IPS-11a (cell line): ENCODE measurements at regions not wholly inside any gene's neighbourhood (a gene's known extent, or its start where the extent isn't known, plus 50 kb on each side); places are given as distances from the start of the nearest gene placed in this dataset.

Experiments
- H3K4me3 ChIP-seq: one replicate; pipeline ENCODE4 v1.5.1; 2013; ENCODE audit warnings: low read depth, low read length, control low read depth

GRCh38 chr1:194252199-194252598 is 1065.8 kb upstream of the B3GALT2 start:
- no peak overlapping the region for H3K4me3 ChIP-seq

GRCh38 chr1:194241215-194241614 is 1054.8 kb upstream of the B3GALT2 start:
- H3K4me3 ChIP-seq, result no peak overlapping the region

- H3K4me3 ChIP-seq, result no peak overlapping the region
These were observed 1046.7 kb upstream of the B3GALT2 start for GRCh38 chr1:194233069-194233468.

GRCh38 chr1:194230351-194231144 is 1044.1 kb upstream of the B3GALT2 start:
- H3K4me3 ChIP-seq, result no peak overlapping the region

GRCh38 chr1:194228427-194228826 is 1042.0 kb upstream of the B3GALT2 start:
- no peak overlapping the region for H3K4me3 ChIP-seq

- H3K4me3 ChIP-seq, result no peak overlapping the region
These were observed 1040.7 kb upstream of the B3GALT2 start for GRCh38 chr1:194227161-194227560.

- no peak overlapping the region for H3K4me3 ChIP-seq
These were observed 1039.4 kb upstream of the B3GALT2 start for GRCh38 chr1:194225821-194226220.

- no peak overlapping the region for H3K4me3 ChIP-seq
These were observed 1037.2 kb upstream of the B3GALT2 start for GRCh38 chr1:194223596-194223995.

GRCh38 chr1:194215448-194215847 is 1029.0 kb upstream of the B3GALT2 start:
- no peak overlapping the region for H3K4me3 ChIP-seq

- H3K4me3 ChIP-seq, result no peak overlapping the region
These were observed 1028.3 kb upstream of the B3GALT2 start for GRCh38 chr1:194214735-194215134.

GRCh38 chr1:194209920-194210319 is 1023.5 kb upstream of the B3GALT2 start:
- no peak overlapping the region for H3K4me3 ChIP-seq

GRCh38 chr1:194208674-194209073 is 1022.3 kb upstream of the B3GALT2 start:
- H3K4me3 ChIP-seq, result no peak overlapping the region

GRCh38 chr1:194196562-194196961 is 1010.1 kb upstream of the B3GALT2 start:
- H3K4me3 ChIP-seq, result no peak overlapping the region

GRCh38 chr1:194194724-194195123 is 1008.3 kb upstream of the B3GALT2 start:
- no peak overlapping the region for H3K4me3 ChIP-seq

- H3K4me3 ChIP-seq, result no peak overlapping the region
These were observed 998.6 kb upstream of the B3GALT2 start for GRCh38 chr1:194184974-194185373.

GRCh38 chr1:194184425-194184824 is 998.0 kb upstream of the B3GALT2 start:
- H3K4me3 ChIP-seq, result no peak overlapping the region

- no peak overlapping the region for H3K4me3 ChIP-seq
These were observed 995.4 kb upstream of the B3GALT2 start for GRCh38 chr1:194181845-194182244.

GRCh38 chr1:194176212-194176611 is 989.8 kb upstream of the B3GALT2 start:
- no peak overlapping the region for H3K4me3 ChIP-seq

- no peak overlapping the region for H3K4me3 ChIP-seq
These were observed 988.8 kb upstream of the B3GALT2 start for GRCh38 chr1:194175251-194175650.

GRCh38 chr1:194174528-194174927 is 988.1 kb upstream of the B3GALT2 start:
- no peak overlapping the region for H3K4me3 ChIP-seq

GRCh38 chr1:194171596-194171995 is 985.2 kb upstream of the B3GALT2 start:
- no peak overlapping the region for H3K4me3 ChIP-seq

GRCh38 chr1:194167956-194168640 is 981.7 kb upstream of the B3GALT2 start:
- no peak overlapping the region for H3K4me3 ChIP-seq
